ENCODE measurements at regions not wholly inside any gene's neighbourhood (a gene's known extent, or its start where the extent isn't known, plus 50 kb on each side); places are given as distances from the start of the nearest gene placed in this dataset.
A peak's percentile ranks its signal among the peaks of the same experiment; 100 is the strongest.
"Not testable (repeated sequence)": the region's sequence is repeated elsewhere in the genome, so short reads cannot be mapped to it uniquely, and the experiment has no call there.

- DNase-seq (ENCODE audit: low spot score) = no peak
Measured at GRCh38 chrX:115357326-115358120, 68.0 kb downstream of the LUZP4 start.

GRCh38 chrX:115359508-115359907, 70.0 kb downstream of the LUZP4 start:
- not testable (repeated sequence) for DNase-seq (ENCODE audit: low spot score)

GRCh38 chrX:115360220-115360781, 70.8 kb downstream of the LUZP4 start:
- DNase-seq (ENCODE audit: low spot score) = no peak

GRCh38 chrX:115362334-115363095, 73.0 kb downstream of the LUZP4 start:
- DNase-seq (ENCODE audit: low spot score) = peak; percentile 8

GRCh38 chrX:115363372-115363771, 73.9 kb downstream of the LUZP4 start:
- DNase-seq (ENCODE audit: low spot score) = no peak

GRCh38 chrX:115363897-115364296, 74.4 kb downstream of the LUZP4 start:
- no peak for DNase-seq (ENCODE audit: low spot score)

GRCh38 chrX:115364670-115365069, 75.2 kb downstream of the LUZP4 start:
- no peak for DNase-seq (ENCODE audit: low spot score)

GRCh38 chrX:115366535-115366934, 77.0 kb downstream of the LUZP4 start:
- no peak for DNase-seq (ENCODE audit: low spot score)

GRCh38 chrX:115367455-115367854, 77.9 kb downstream of the LUZP4 start:
- no peak for DNase-seq (ENCODE audit: low spot score)

GRCh38 chrX:115367951-115368350, 78.4 kb downstream of the LUZP4 start:
- DNase-seq (ENCODE audit: low spot score) = no peak

- DNase-seq (ENCODE audit: low spot score) = no peak
Measured at GRCh38 chrX:115368876-115369275, 79.4 kb downstream of the LUZP4 start.

- DNase-seq (ENCODE audit: low spot score) = peak; percentile 27
Measured at GRCh38 chrX:115372152-115372551, 82.6 kb downstream of the LUZP4 start.

GRCh38 chrX:115373308-115373707, 83.8 kb downstream of the LUZP4 start:
- no peak for DNase-seq (ENCODE audit: low spot score)

GRCh38 chrX:115378471-115378870, 89.0 kb downstream of the LUZP4 start:
- DNase-seq (ENCODE audit: low spot score) = no peak

- no peak for DNase-seq (ENCODE audit: low spot score)
Measured at GRCh38 chrX:115387327-115387726, 97.8 kb downstream of the LUZP4 start.

GRCh38 chrX:115388879-115389278, 99.4 kb downstream of the LUZP4 start:
- no peak for DNase-seq (ENCODE audit: low spot score)

GRCh38 chrX:115390078-115390477, 100.6 kb downstream of the LUZP4 start:
- no peak for DNase-seq (ENCODE audit: low spot score)

- no peak for DNase-seq (ENCODE audit: low spot score)
Measured at GRCh38 chrX:115392031-115392430, 102.5 kb downstream of the LUZP4 start.

GRCh38 chrX:115392871-115393270, 103.4 kb downstream of the LUZP4 start:
- DNase-seq (ENCODE audit: low spot score) = no peak

- peak; percentile 3 for DNase-seq (ENCODE audit: low spot score)
Measured at GRCh38 chrX:115393271-115393670, 103.8 kb downstream of the LUZP4 start.

- not testable (repeated sequence) for DNase-seq (ENCODE audit: low spot score)
Measured at GRCh38 chrX:115394806-115395205, 105.3 kb downstream of the LUZP4 start.

- no peak for DNase-seq (ENCODE audit: low spot score)
Measured at GRCh38 chrX:115399306-115399705, 109.8 kb downstream of the LUZP4 start.

GRCh38 chrX:115400960-115401359, 111.4 kb downstream of the LUZP4 start:
- DNase-seq (ENCODE audit: low spot score) = no peak
